Endothelial cell of umbilical vein (primary cell): ENCODE measurements at regions not wholly inside any gene's neighbourhood (a gene's known extent, or its start where the extent isn't known, plus 50 kb on each side); places are given as distances from the start of the nearest gene placed in this dataset.

Source experiments
- CTCF ChIP-seq, 2 donors: IDR thresholded peaks; 1 replicate in 1 of 2; 2 replicates in 1 of 2; pipeline ENCODE4 v1.5.1; 2011; ENCODE audit warnings: low read length in 2 of 2, mild to moderate bottlenecking in 2 of 2, moderate library complexity in 2 of 2, control low read depth in 1 of 2, inconsistent platforms in 1 of 2, low read depth in 1 of 2; ENCODE audit not compliant: insufficient read depth in 1 of 2; ENCODE audit errors: extremely low read depth in 1 of 2
- POLR2AphosphoS5 ChIP-seq: IDR thresholded peaks from 2 replicates; pipeline ENCODE4 v1.6.1; 2012; ENCODE audit warnings: low read depth, mild to moderate bottlenecking, control low read depth, low read length, moderate library complexity; ENCODE audit not compliant: insufficient read depth

GRCh38 chr3:83498361-83499016, 1460.3 kb upstream of the CADM2 start:
- no peak for TF ChIP-seq CTCF (IDR thresholded peaks at IDR 0.05; ENCODE audit: extremely low read depth in 1 of 2, insufficient read depth in 1 of 2, low read depth in 1 of 2, low read length in 2 of 2)
- no peak for TF ChIP-seq POLR2AphosphoS5
